OCI-LY1 (cell line): ENCODE measurements at regions not wholly inside any gene's neighbourhood (a gene's known extent, or its start where the extent isn't known, plus 50 kb on each side); places are given as distances from the start of the nearest gene placed in this dataset.

Experiments
- EZH2 ChIP-seq: fragments of 200-600 bp; sonication (generic), shearing (Covaris generic); IDR thresholded peaks from 2 replicates; pipeline ENCODE4 v1.8.0; 2017; ENCODE audit warnings: borderline replicate concordance, mixed run types, mild to moderate bottlenecking, antibody characterized with exemption, low read length, moderate library complexity, mixed read lengths
- TF ChIP-seq, protein P1 (sequence below): fragments of 200-600 bp; sonication (generic), shearing (Covaris generic); IDR thresholded peaks from 2 replicates; pipeline ENCODE4 v1.5.1; 2017; ENCODE audit warnings: mild to moderate bottlenecking, antibody characterized with exemption, low read length, moderate library complexity, mixed read lengths

DNA sequence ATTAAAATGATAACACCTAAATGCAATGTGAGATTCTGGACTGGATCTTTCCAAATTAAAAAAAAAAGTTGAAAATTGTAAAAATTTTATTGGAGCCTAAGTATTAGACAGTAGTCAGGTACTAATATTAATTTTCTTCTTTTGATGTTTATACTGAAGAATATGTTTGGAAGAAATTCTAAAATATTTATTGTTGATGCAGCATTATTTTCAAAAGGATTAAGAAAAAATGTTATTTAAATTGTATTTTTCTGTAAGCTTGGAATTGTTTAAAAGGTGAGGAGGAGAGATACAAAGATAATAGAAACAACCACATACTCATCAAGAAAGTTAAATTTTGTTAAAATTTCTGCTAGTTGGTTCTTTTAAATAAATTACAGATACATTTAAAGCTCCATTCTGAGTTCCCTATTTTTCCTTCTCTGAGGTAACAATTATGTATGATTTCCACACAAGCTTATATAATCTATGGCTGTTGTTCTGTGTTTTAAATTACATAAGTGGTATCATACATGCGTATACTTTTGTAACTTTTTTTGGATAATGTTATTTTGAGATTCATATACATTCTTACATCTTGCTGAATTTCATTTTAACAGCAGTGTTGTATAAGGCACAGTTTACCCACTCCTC lies 180.3 kb upstream of the RGS18 start:
- TF ChIP-seq, protein P1, sequence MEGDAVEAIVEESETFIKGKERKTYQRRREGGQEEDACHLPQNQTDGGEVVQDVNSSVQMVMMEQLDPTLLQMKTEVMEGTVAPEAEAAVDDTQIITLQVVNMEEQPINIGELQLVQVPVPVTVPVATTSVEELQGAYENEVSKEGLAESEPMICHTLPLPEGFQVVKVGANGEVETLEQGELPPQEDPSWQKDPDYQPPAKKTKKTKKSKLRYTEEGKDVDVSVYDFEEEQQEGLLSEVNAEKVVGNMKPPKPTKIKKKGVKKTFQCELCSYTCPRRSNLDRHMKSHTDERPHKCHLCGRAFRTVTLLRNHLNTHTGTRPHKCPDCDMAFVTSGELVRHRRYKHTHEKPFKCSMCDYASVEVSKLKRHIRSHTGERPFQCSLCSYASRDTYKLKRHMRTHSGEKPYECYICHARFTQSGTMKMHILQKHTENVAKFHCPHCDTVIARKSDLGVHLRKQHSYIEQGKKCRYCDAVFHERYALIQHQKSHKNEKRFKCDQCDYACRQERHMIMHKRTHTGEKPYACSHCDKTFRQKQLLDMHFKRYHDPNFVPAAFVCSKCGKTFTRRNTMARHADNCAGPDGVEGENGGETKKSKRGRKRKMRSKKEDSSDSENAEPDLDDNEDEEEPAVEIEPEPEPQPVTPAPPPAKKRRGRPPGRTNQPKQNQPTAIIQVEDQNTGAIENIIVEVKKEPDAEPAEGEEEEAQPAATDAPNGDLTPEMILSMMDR: no peak
- TF ChIP-seq EZH2: no peak
